ENCODE measurements at regions not wholly inside any gene's neighbourhood (a gene's known extent, or its start where the extent isn't known, plus 50 kb on each side); places are given as distances from the start of the nearest gene placed in this dataset.

DNA sequence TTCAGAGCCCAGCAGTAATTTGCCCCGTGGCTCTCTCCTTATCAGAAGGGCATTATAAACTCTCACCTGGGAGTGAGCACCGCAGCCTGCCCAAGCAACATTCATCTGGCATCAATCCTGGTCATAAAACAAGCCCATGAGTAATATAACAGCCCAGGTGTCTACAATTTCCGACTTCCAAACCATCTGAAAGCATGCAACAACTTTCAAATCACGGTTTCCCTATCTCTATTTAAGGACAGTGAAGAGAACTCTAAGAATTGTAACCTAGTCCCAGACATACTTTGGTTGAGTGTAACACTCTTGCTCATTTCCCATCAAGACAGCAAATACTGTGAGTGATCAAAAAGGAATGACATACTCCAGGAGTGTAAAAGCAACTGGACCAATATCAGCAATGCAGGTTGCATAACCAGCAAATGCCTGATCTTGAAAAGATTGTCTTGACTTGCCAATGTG is 487.4 kb upstream of the SOX9 start:
- Histone ChIP-seq H3K4me1 (ENCODE audit: control insufficient read depth, insufficient read depth, low read length) (peaks cover 8% of the 10 kb centered on the region), H3K27ac (ENCODE audit: insufficient read depth, low read length) (peak overlapping the region; percentile 79), H2AK9ac (replicated peaks; ENCODE audit: low read depth, low read length, poor library complexity) (peak overlapping the region; percentile 77), H3K4ac (ENCODE audit: low read depth, low read length) (peak overlapping the region; percentile 78), H4K8ac (ENCODE audit: low read depth in 2 of 2, low read length in 2 of 2) (peak overlapping the region in 1 of 2 experiments; percentile 89; a peak in 3 of 4 replicates), H4K20me1 (ENCODE audit: insufficient read depth, low read length) (no peaks in the 10 kb centered on the region), H3K14ac (replicated peaks; ENCODE audit: low read depth, low read length) (peak overlapping the region; percentile 76), H2BK5ac (ENCODE audit: low read depth, low read length, poor library complexity, severe bottlenecking) (peak overlapping the region; percentile 96), H3K4me3 (ENCODE audit: insufficient read depth, low read depth, low read length) (peak overlapping the region; percentile 9; the same call in 1 of the 2 replicates), H3K27me3 (ENCODE audit: control insufficient read depth, insufficient read depth, low read length) (no peaks in the 10 kb centered on the region), H2AFZ (replicated peaks; ENCODE audit: low read length, poor library complexity) (peak overlapping the region; percentile 77), H3K18ac (ENCODE audit: low read depth, low read length) (peak overlapping the region; percentile 42), H3K9me1 (ENCODE audit: insufficient read depth, low read length) (no peaks in the 10 kb centered on the region; the same call in none of the 2 replicates), H4K91ac (ENCODE audit: insufficient read depth, low read depth, low read length) (peak overlapping the region; percentile 80), H4K5ac (ENCODE audit: low read depth, low read length) (peak overlapping the region; percentile 11), H2BK120ac (ENCODE audit: low read depth, low read length) (peak overlapping the region; percentile 95), H3K79me1 (ENCODE audit: low read depth in 1 of 2, low read length in 2 of 2) (no peaks in the 10 kb centered on the region), H3K56ac (ENCODE audit: extremely low read depth, insufficient read depth, low read length) (peak overlapping the region; percentile 63), H3K4me2 (ENCODE audit: low read depth, low read length) (peak overlapping the region; percentile 59), H3K9me3 (ENCODE audit: control insufficient read depth, insufficient read depth, low read length) (no peaks in the 10 kb centered on the region), H3K36me3 (ENCODE audit: control insufficient read depth, insufficient read depth, low read length) (no peaks in the 10 kb centered on the region), H2BK20ac (ENCODE audit: low read depth, low read length) (peak overlapping the region; percentile 94), H2AK5ac (ENCODE audit: low read depth, low read length) (peak overlapping the region; percentile 52; the same call in 1 of the 2 replicates), H3K23ac (ENCODE audit: low read depth, low read length) (peak overlapping the region; percentile 66), H2BK15ac (ENCODE audit: low read depth, low read length) (peak overlapping the region; percentile 43; the same call in 1 of the 3 replicates), H3K9ac (ENCODE audit: low read depth, low read length) (no peak overlapping the region)
- BruUV-seq (replicated peaks) = no TSS peak
- DNase-seq (peak; percentile 92), ATAC-seq (ENCODE audit: low read depth) (peak; percentile 82)
- no peak for TF ChIP-seq SMC3 (IDR thresholded peaks at IDR 0.05; ENCODE audit: low read depth, low read length)
- no peak for TF ChIP-seq MXI1 (IDR thresholded peaks at IDR 0.05; ENCODE audit: borderline replicate concordance, low read depth, low read length)
- TF ChIP-seq RCOR1 (IDR thresholded peaks at IDR 0.05; ENCODE audit: insufficient replicate concordance, low read length) = peak; percentile 51
- peak; percentile 96 for TF ChIP-seq CEBPB (IDR thresholded peaks at IDR 0.05; ENCODE audit: low read depth, low read length)
- TF ChIP-seq FOS (IDR thresholded peaks at IDR 0.05; ENCODE audit: low read depth, low read length) = peak; percentile 78; the same call in 1 of the 2 replicates
- TF ChIP-seq BHLHE40 (IDR thresholded peaks at IDR 0.05; ENCODE audit: low read depth, low read length) = no peak
- TF ChIP-seq RAD21 (IDR thresholded peaks at IDR 0.05; ENCODE audit: low read length) = no peak
- dilution Hi-C loops (cut with HindIII; ENCODE audit: low sequenced_read_pairs, unreplicated experiment) = no loop called here
- 0% methylated on average over 1 of the region's 4 CpGs; no CpG with 5 or more reads in 1 of the 2 experiments for WGBS, 2 experiments (ENCODE audit: extremely low coverage in 2 of 2, insufficient read length in 1 of 2)
- POLR2A ChIA-PET (ENCODE audit: unreplicated experiment) = no interaction called here
- intact Hi-C loops (cut with micrococcal nuclease) = loop anchor here (10.0 kb wide), 1 partner anchor 341 kb away; no protein-coding TSS in a partner anchor
- CTCF ChIA-PET = interaction anchor here (0.6 kb wide), 1 partner anchor 1667 kb away, joined by 3 read pairs; no protein-coding TSS in a partner anchor
- in situ Hi-C loops (cut with MboI; ENCODE audit: low sequenced_read_pairs) = loop anchor here (25.0 kb wide), 1 partner anchor 904 kb away; no protein-coding TSS in a partner anchor

Data from IMR-90 (cell line).